DOHH2 (cell line): ENCODE measurements at regions not wholly inside any gene's neighbourhood (a gene's known extent, or its start where the extent isn't known, plus 50 kb on each side); places are given as distances from the start of the nearest gene placed in this dataset.

Experiments
- EZH2phosphoT487 ChIP-seq: fragments of 200-600 bp; sonication (generic); IDR thresholded peaks from 2 replicates; pipeline ENCODE4 v1.6.1; 2017; ENCODE audit warnings: borderline replicate concordance, mild to moderate bottlenecking, antibody characterized with exemption, low read length, moderate library complexity, mixed read lengths
- TF ChIP-seq, protein P1 (sequence below): fragments of 200-600 bp; sonication (generic); IDR thresholded peaks from one replicate; pipeline ENCODE4 v1.5.1; 2014; ENCODE audit warnings: antibody characterized with exemption, mild to moderate bottlenecking, low read depth, low read length; ENCODE audit not compliant: poor library complexity, severe bottlenecking

DNA sequence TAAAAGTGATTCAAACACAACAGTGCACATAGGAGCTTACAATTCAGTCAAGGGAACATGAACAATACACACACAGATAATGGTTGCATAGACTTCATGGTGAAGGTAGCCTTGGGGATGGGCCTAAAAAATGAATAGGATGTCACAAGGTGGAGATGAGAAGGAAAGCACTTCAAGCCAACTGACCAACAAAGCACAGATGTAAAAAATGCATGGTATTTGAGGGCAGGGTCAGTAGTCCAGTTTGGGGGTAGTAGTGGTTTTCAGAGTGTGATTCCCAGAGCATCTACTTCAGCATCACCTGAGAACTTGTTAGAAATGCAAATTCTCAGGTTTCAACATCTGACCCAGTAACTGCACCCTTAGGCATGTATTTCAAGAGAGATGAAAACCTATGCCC, 88.9 kb downstream of the PERP start:
- TF ChIP-seq, protein P1, sequence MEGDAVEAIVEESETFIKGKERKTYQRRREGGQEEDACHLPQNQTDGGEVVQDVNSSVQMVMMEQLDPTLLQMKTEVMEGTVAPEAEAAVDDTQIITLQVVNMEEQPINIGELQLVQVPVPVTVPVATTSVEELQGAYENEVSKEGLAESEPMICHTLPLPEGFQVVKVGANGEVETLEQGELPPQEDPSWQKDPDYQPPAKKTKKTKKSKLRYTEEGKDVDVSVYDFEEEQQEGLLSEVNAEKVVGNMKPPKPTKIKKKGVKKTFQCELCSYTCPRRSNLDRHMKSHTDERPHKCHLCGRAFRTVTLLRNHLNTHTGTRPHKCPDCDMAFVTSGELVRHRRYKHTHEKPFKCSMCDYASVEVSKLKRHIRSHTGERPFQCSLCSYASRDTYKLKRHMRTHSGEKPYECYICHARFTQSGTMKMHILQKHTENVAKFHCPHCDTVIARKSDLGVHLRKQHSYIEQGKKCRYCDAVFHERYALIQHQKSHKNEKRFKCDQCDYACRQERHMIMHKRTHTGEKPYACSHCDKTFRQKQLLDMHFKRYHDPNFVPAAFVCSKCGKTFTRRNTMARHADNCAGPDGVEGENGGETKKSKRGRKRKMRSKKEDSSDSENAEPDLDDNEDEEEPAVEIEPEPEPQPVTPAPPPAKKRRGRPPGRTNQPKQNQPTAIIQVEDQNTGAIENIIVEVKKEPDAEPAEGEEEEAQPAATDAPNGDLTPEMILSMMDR: no peak
- no peak for TF ChIP-seq EZH2phosphoT487
